Karpas-422 (cell line): ENCODE measurements at regions not wholly inside any gene's neighbourhood (a gene's known extent, or its start where the extent isn't known, plus 50 kb on each side); places are given as distances from the start of the nearest gene placed in this dataset.

Source experiments
- DNase-seq: peaks from one replicate; pipeline ENCODE4 v3.0.0-alpha.2; 2015
- H2AFZ ChIP-seq: fragments of 200-600 bp; sonication (generic); 2 replicates; pipeline ENCODE4 v1.6.1; 2014; ENCODE audit warnings: antibody characterized with exemption, low read length, mixed read lengths
- H3K27ac ChIP-seq: fragments of 200-600 bp; sonication (generic); 2 replicates; pipeline ENCODE4 v1.5.1; 2014; ENCODE audit warnings: mild to moderate bottlenecking, low read length, moderate library complexity
- H3K27me3 ChIP-seq: fragments of 200-600 bp; sonication (generic); 2 replicates; pipeline ENCODE4 v1.6.1; 2014; ENCODE audit warnings: low read length, mixed read lengths
- H3K36me3 ChIP-seq: fragments of 200-600 bp; sonication (generic); 2 replicates; pipeline ENCODE4 v1.6.1; 2014; ENCODE audit warnings: low read length, mixed read lengths; ENCODE audit not compliant: insufficient read depth
- H3K4me1 ChIP-seq: fragments of 200-600 bp; sonication (generic); 2 replicates; pipeline ENCODE4 v1.6.1; 2014; ENCODE audit warnings: mild to moderate bottlenecking, low read length, mixed read lengths
- H3K4me2 ChIP-seq: fragments of 200-600 bp; sonication (generic); 2 replicates; pipeline ENCODE4 v1.6.1; 2014; ENCODE audit warnings: low read length, low read depth, mild to moderate bottlenecking; ENCODE audit not compliant: poor library complexity, severe bottlenecking
- H3K4me3 ChIP-seq: fragments of 200-600 bp; sonication (generic); 2 replicates; pipeline ENCODE4 v1.5.1; 2014; ENCODE audit warnings: mild to moderate bottlenecking, antibody characterized with exemption, low read length, mixed read lengths
- H3K79me2 ChIP-seq: fragments of 200-600 bp; sonication (generic); 2 replicates; pipeline ENCODE4 v1.6.1; 2014; ENCODE audit warnings: mild to moderate bottlenecking, low read length, mixed read lengths
- H3K9ac ChIP-seq: fragments of 200-600 bp; sonication (generic); 2 replicates; pipeline ENCODE4 v1.6.0; 2014; ENCODE audit warnings: low read length
- H3K9me2 ChIP-seq: fragments of 200-600 bp; sonication (generic), shearing (Covaris generic); replicated peaks from 2 replicates; pipeline ENCODE4 v1.6.0; 2014; ENCODE audit warnings: mild to moderate bottlenecking, low read length, moderate library complexity; ENCODE audit not compliant: insufficient read depth
- H3K9me3 ChIP-seq: fragments of 300-700, 200-600 bp; sonication (generic); 2 replicates; pipeline ENCODE4 v1.6.1; 2014; ENCODE audit warnings: low read length, mixed read lengths
- H4K20me1 ChIP-seq: fragments of 200-600 bp; sonication (generic); 2 replicates; pipeline ENCODE4 v1.6.1; 2014; ENCODE audit warnings: mild to moderate bottlenecking, antibody characterized with exemption, low read length, low read depth; ENCODE audit not compliant: insufficient read depth

DNA sequence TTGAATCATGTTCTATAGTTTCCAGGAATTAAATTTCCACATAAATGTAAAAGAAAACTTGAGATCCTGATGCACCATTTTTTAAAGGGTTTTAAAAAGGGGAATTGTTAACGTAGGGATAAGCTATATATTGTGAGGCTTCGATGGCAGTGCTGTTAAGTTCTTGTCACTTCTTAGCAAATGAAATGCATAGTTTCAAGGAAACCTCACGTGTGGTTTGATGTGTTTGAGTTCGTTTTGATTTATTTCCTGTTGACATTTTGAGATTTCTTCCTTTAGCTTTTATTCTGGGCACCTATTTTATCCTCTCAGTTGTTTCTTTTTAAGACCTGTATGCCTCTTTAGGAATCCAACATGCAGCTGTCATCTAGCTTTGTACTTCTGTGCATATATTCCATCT is 301.0 kb downstream of the DOCK8 start:
- H3K9ac ChIP-seq = no peak overlapping the region
- no peaks in the 10 kb centered on the region for H3K27me3 ChIP-seq
- no peaks in the 10 kb centered on the region for H3K9me3 ChIP-seq
- H3K4me3 ChIP-seq = no peak overlapping the region
- no peak overlapping the region for H3K4me2 ChIP-seq
- H3K4me1 ChIP-seq = peaks cover 5% of the 10 kb centered on the region
- no peak overlapping the region for H3K27ac ChIP-seq
- H3K9me2 ChIP-seq = no peaks in the 10 kb centered on the region
- H2AFZ ChIP-seq = no peak overlapping the region
- H3K36me3 ChIP-seq = no peaks in the 10 kb centered on the region
- peaks cover 96% of the 10 kb centered on the region for H3K79me2 ChIP-seq
- no peak for DNase-seq
- H4K20me1 ChIP-seq = no peaks in the 10 kb centered on the region

DNA sequence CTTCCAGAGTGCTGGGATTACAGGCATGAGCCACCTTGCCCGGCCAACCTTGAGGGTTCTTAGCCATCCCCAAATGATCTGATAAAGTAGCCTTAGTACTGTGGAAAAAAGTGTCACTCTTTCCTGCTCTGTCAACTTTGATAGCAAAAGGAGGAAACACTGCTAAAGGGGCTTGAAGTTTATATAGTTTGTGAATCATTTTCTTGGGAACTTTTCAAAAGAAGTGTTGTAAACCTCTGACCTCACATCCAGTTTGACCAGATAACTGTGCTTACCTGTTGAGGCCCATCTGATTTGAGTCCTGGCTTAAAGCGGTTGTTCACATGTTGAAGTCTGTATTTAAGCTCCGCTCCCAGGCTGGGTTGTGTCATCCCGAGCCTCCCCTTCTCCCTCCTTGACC is 303.3 kb downstream of the DOCK8 start:
- Histone ChIP-seq H3K9me2 (no peaks in the 10 kb centered on the region), H3K9me3 (no peaks in the 10 kb centered on the region), H3K79me2 (peaks cover 96% of the 10 kb centered on the region), H3K9ac (no peak overlapping the region), H3K27ac (no peak overlapping the region), H3K4me3 (no peak overlapping the region), H3K4me2 (no peak overlapping the region), H4K20me1 (no peaks in the 10 kb centered on the region), H2AFZ (no peak overlapping the region), H3K36me3 (no peaks in the 10 kb centered on the region), H3K27me3 (no peaks in the 10 kb centered on the region), H3K4me1 (peaks cover 3% of the 10 kb centered on the region; the same call in 1 of the 2 replicates)
- no peak for DNase-seq

- H3K4me1 ChIP-seq = peaks cover 3% of the 10 kb centered on the region; the same call in 1 of the 2 replicates
- H3K9ac ChIP-seq = no peak overlapping the region
- no peak overlapping the region for H2AFZ ChIP-seq
- no peaks in the 10 kb centered on the region for H4K20me1 ChIP-seq
- no peak overlapping the region for H3K27ac ChIP-seq
- H3K4me2 ChIP-seq = no peak overlapping the region
- no peaks in the 10 kb centered on the region for H3K36me3 ChIP-seq
- no peaks in the 10 kb centered on the region for H3K9me2 ChIP-seq
- no peaks in the 10 kb centered on the region for H3K9me3 ChIP-seq
- H3K79me2 ChIP-seq = peaks cover 96% of the 10 kb centered on the region
- H3K4me3 ChIP-seq = no peak overlapping the region
- no peaks in the 10 kb centered on the region for H3K27me3 ChIP-seq
- no peak for DNase-seq
These were observed 303.9 kb downstream of the DOCK8 start for GRCh38 chr9:518540-518939.

DNA sequence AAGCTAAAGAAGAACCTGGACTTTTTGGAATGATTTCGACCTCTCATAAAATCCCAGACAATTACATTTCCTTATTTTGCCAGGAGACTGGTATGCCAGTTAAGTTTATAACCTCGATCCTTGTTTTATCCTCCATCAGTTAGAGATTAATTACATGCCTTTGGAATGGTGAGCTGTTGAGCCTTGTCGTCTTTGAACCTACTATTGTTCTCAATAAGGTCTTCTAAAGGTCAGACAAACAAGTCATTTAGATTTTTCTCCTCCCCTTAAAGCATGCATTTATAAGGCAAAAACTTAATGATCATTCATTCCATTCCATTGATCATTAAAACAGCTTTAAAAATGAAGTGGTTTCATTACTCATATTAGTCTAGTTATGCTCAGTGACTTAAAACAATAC is 304.9 kb downstream of the DOCK8 start:
- peaks cover 3% of the 10 kb centered on the region; the same call in 1 of the 2 replicates for H3K4me1 ChIP-seq
- H3K27me3 ChIP-seq = no peaks in the 10 kb centered on the region
- no peak overlapping the region for H2AFZ ChIP-seq
- H3K9me3 ChIP-seq = no peaks in the 10 kb centered on the region
- no peaks in the 10 kb centered on the region for H4K20me1 ChIP-seq
- no peak overlapping the region for H3K4me2 ChIP-seq
- no peak overlapping the region for H3K4me3 ChIP-seq
- no peak overlapping the region for H3K27ac ChIP-seq
- H3K36me3 ChIP-seq = no peaks in the 10 kb centered on the region
- DNase-seq = no peak
- H3K9me2 ChIP-seq = no peaks in the 10 kb centered on the region
- peaks cover 98% of the 10 kb centered on the region for H3K79me2 ChIP-seq
- H3K9ac ChIP-seq = no peak overlapping the region

GRCh38 chr9:520302-520701 is 305.6 kb downstream of the DOCK8 start:
- H3K79me2 ChIP-seq = peaks cover 97% of the 10 kb centered on the region
- no peak overlapping the region for H3K4me3 ChIP-seq
- no peaks in the 10 kb centered on the region for H4K20me1 ChIP-seq
- DNase-seq = no peak
- H2AFZ ChIP-seq = no peak overlapping the region
- peaks cover 3% of the 10 kb centered on the region; the same call in 1 of the 2 replicates for H3K4me1 ChIP-seq
- no peak overlapping the region for H3K4me2 ChIP-seq
- H3K27me3 ChIP-seq = no peaks in the 10 kb centered on the region
- no peaks in the 10 kb centered on the region for H3K36me3 ChIP-seq
- H3K9me3 ChIP-seq = no peaks in the 10 kb centered on the region
- H3K9me2 ChIP-seq = no peaks in the 10 kb centered on the region
- no peak overlapping the region for H3K27ac ChIP-seq
- no peak overlapping the region for H3K9ac ChIP-seq

DNA sequence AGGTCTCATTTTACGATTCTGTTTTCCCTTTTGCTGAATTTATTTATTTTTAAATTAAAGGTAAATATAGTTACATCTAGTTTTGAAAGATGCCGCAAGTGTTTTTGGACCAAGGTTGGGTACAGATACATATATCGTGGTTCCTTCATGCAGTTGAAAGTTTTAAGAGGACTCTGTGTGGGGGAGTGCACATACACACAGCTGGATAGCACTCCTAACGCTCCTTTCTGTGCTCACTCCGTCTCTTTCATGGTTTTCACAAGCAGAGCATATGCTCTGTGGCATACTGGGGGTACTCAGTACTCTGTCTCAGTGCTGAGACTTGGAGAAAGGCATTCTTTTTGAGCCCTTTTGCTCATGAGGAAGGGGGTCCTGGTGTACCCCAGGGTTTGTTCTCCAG is 307.5 kb downstream of the DOCK8 start:
- peaks cover 8% of the 10 kb centered on the region; the same call in 1 of the 2 replicates for H4K20me1 ChIP-seq
- no peak for DNase-seq
- peaks cover 5% of the 10 kb centered on the region; the same call in 1 of the 2 replicates for H3K36me3 ChIP-seq
- H3K79me2 ChIP-seq = peaks cover 96% of the 10 kb centered on the region
- H3K4me2 ChIP-seq = no peak overlapping the region
- H3K27ac ChIP-seq = no peak overlapping the region
- no peaks in the 10 kb centered on the region for H3K9me3 ChIP-seq
- H3K27me3 ChIP-seq = no peaks in the 10 kb centered on the region
- no peak overlapping the region for H3K9ac ChIP-seq
- H3K4me3 ChIP-seq = no peak overlapping the region
- no peak overlapping the region for H2AFZ ChIP-seq
- no peaks in the 10 kb centered on the region for H3K4me1 ChIP-seq
- H3K9me2 ChIP-seq = no peaks in the 10 kb centered on the region

DNA sequence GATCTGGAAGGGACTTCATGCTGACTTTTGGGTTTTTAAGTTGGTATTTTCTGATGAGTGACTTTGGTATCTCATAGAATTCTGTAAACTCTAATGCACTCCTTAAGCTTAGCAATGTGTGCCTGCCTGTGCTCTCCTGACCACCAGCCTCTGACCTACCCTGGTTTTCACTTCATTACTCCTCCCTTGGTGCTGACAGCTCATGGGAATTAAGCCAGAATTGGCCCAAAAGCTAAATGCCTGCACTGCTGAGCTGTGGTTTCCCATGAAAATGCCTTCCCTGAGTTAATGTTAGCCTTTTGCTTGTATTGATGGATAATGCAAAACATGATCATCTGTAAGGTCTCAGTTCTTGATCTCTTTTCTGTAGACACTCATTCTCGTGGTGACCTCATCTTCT is 308.0 kb downstream of the DOCK8 start:
- Histone ChIP-seq H3K79me2 (peaks cover 96% of the 10 kb centered on the region), H3K4me2 (no peak overlapping the region)

GRCh38 chr9:523444-523843 is 308.8 kb downstream of the DOCK8 start:
- no peaks in the 10 kb centered on the region for H3K27me3 ChIP-seq
- no peak for DNase-seq
- H3K27ac ChIP-seq = no peak overlapping the region
- H3K4me2 ChIP-seq = no peak overlapping the region
- H3K4me3 ChIP-seq = no peak overlapping the region
- no peaks in the 10 kb centered on the region for H3K4me1 ChIP-seq
- peaks cover 5% of the 10 kb centered on the region; the same call in 1 of the 2 replicates for H3K36me3 ChIP-seq
- H3K9me2 ChIP-seq = no peaks in the 10 kb centered on the region
- peaks cover 94% of the 10 kb centered on the region for H3K79me2 ChIP-seq
- no peak overlapping the region for H3K9ac ChIP-seq
- peaks cover 8% of the 10 kb centered on the region; the same call in 1 of the 2 replicates for H4K20me1 ChIP-seq
- H3K9me3 ChIP-seq = no peaks in the 10 kb centered on the region
- H2AFZ ChIP-seq = no peak overlapping the region

More for the DNA sequence above, 308.0 kb downstream of the DOCK8 start:
- Histone ChIP-seq H3K9ac (no peak overlapping the region), H3K4me1 (no peaks in the 10 kb centered on the region), H3K4me3 (no peak overlapping the region), H3K27ac (no peak overlapping the region), H4K20me1 (peaks cover 8% of the 10 kb centered on the region; the same call in 1 of the 2 replicates), H3K9me3 (no peaks in the 10 kb centered on the region), H3K27me3 (no peaks in the 10 kb centered on the region), H3K36me3 (peaks cover 5% of the 10 kb centered on the region; the same call in 1 of the 2 replicates), H2AFZ (no peak overlapping the region), H3K9me2 (no peaks in the 10 kb centered on the region)
- DNase-seq = no peak
